ENCODE measurements at regions not wholly inside any gene's neighbourhood (a gene's known extent, or its start where the extent isn't known, plus 50 kb on each side); places are given as distances from the start of the nearest gene placed in this dataset.

DNA sequence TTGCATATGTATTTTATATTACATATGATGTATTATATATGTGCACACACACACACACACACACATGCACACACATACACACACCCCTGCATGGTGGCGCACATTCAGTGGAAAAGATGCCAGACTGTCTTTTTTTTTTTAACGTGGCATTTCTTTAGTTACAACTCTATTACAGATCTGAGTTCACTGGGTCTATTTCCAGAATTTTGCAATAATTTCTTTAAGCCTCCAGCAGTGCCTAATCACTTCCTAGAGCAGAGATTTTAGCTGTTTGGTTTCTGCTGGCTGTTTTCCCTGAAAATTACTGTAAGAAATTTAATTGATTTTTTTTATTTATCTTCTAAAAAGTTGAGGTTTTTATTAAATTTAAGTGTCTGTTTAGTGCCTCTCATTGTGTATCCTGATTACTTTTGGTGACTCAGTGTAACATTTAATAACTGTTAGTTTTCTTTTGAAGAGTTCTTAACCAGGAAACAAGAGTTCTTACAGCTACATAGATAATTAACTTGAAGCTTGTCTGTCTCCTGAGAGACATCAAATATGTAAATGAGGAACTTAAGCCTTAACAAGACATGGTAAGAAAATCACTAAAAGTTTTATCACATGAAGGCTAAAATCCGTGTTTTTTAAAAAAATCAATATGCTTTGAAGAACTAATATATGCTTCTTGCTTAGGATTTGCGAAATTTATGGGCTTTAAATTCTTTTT is 232.0 kb downstream of the MDFIC start:
- no peak overlapping the region for H3K27ac Mint-ChIP-seq
- ATAC-seq (no peak), DNase-seq (no peak)
- no peaks in the 10 kb centered on the region for H3K27me3 Mint-ChIP-seq
- TF ChIP-seq, protein P1, sequence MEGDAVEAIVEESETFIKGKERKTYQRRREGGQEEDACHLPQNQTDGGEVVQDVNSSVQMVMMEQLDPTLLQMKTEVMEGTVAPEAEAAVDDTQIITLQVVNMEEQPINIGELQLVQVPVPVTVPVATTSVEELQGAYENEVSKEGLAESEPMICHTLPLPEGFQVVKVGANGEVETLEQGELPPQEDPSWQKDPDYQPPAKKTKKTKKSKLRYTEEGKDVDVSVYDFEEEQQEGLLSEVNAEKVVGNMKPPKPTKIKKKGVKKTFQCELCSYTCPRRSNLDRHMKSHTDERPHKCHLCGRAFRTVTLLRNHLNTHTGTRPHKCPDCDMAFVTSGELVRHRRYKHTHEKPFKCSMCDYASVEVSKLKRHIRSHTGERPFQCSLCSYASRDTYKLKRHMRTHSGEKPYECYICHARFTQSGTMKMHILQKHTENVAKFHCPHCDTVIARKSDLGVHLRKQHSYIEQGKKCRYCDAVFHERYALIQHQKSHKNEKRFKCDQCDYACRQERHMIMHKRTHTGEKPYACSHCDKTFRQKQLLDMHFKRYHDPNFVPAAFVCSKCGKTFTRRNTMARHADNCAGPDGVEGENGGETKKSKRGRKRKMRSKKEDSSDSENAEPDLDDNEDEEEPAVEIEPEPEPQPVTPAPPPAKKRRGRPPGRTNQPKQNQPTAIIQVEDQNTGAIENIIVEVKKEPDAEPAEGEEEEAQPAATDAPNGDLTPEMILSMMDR (IDR thresholded peaks at IDR 0.05): no peak
- ChIA-PET CTCF (interaction anchor here (0.9 to 1.1 kb wide), 2 partner anchors 11 to 288 kb away, joined by 3 read pairs; no protein-coding TSS in a partner anchor), POLR2A (interaction anchor here (0.9 kb wide), 1 partner anchor 15 kb away, joined by 3 read pairs; no protein-coding TSS in a partner anchor)
- intact Hi-C loops (cut with micrococcal nuclease): no loop called here
- no peak overlapping the region for H3K4me3 Mint-ChIP-seq
- H3K9me3 Mint-ChIP-seq: no peaks in the 10 kb centered on the region
- no peaks in the 10 kb centered on the region for H3K36me3 Mint-ChIP-seq (ENCODE audit: low read depth)
- H3K4me1 Mint-ChIP-seq (ENCODE audit: low read depth): no peaks in the 10 kb centered on the region

DNA sequence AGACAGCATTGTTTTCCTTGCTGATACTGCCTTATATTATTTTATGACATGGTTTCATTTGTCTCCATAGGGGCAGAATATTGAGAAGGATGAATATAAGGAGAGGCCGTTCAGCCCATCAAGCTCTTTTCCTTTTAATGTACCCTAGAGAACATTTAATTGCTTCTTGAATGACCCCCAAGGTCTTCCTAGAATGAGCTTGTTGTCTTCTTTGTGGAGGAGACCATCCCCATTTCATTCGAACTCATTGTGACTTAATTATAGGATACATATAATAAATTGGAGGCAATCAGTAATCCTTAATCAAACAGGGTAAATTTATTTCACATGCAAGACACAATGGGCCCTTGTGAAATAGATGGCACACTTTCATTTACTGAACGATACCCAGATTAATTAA is 231.3 kb downstream of the MDFIC start:
- Mint-ChIP-seq H3K9me3 (no peaks in the 10 kb centered on the region), H3K36me3 (ENCODE audit: low read depth) (no peaks in the 10 kb centered on the region), H3K27me3 (no peaks in the 10 kb centered on the region), H3K27ac (no peak overlapping the region), H3K4me3 (no peak overlapping the region), H3K4me1 (ENCODE audit: low read depth) (no peaks in the 10 kb centered on the region)
- POLR2A ChIA-PET: no interaction called here
- no peak for ATAC-seq
- CTCF ChIA-PET: interaction anchor here (1.1 kb wide), 1 partner anchor 11 kb away, joined by 3 read pairs; no protein-coding TSS in a partner anchor
- intact Hi-C loops (cut with micrococcal nuclease): no loop called here
- TF ChIP-seq, protein P1 (IDR thresholded peaks at IDR 0.05): no peak
- no peak for DNase-seq

DNA sequence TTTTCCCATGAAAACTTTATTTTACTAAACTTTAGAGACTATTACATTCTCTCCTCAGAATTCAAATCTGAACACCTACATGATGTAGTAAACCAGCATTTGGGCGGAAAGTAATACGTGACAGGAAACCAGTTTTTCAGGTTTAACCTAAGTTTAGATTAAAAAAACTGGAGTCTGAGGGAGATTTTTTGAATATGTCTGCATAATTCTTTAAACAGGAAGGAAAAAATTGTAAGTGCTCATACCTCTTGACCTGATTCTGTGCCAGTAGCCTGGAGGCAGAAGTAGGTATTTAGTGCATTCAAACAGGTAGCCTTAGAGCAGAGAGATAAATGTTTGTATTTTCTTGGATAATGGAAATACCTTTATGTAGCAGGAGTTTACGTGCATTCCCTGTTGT is 224.3 kb downstream of the MDFIC start:
- POLR2A ChIA-PET: no interaction called here
- TF ChIP-seq, protein P1 (IDR thresholded peaks at IDR 0.05): no peak
- ATAC-seq: no peak
- intact Hi-C loops (cut with micrococcal nuclease): no loop called here
- Mint-ChIP-seq H3K36me3 (ENCODE audit: low read depth) (no peaks in the 10 kb centered on the region), H3K27ac (no peak overlapping the region), H3K27me3 (no peaks in the 10 kb centered on the region), H3K9me3 (no peaks in the 10 kb centered on the region), H3K4me3 (no peak overlapping the region), H3K4me1 (ENCODE audit: low read depth) (no peaks in the 10 kb centered on the region)
- CTCF ChIA-PET: no interaction called here
- DNase-seq: no peak

DNA sequence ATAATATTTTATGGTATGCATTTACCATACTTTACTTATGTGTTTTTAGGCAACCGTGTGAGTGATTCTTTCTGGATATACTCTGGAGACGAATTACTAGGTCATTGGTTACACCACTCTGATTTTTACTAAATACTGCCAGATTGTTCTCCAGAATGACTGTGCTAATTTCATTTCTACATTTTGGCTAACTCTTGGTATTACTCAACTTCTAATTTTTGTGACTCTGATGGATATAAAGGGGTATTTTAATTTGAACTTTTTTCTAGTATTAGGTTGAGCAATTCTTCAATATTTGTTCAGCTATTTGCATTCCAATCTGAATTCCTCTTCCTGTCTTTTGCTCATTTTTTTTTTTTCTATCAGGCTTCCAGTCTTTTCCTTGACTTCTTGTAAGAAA is 223.6 kb downstream of the MDFIC start:
- Mint-ChIP-seq H3K36me3 (ENCODE audit: low read depth) (no peaks in the 10 kb centered on the region), H3K27me3 (no peaks in the 10 kb centered on the region), H3K4me1 (ENCODE audit: low read depth) (no peaks in the 10 kb centered on the region), H3K4me3 (no peak overlapping the region), H3K9me3 (no peaks in the 10 kb centered on the region), H3K27ac (no peak overlapping the region)
- ATAC-seq: no peak
- no peak for DNase-seq
- CTCF ChIA-PET: no interaction called here
- intact Hi-C loops (cut with micrococcal nuclease): no loop called here
- POLR2A ChIA-PET: no interaction called here
- TF ChIP-seq, protein P1 (IDR thresholded peaks at IDR 0.05): no peak

DNA sequence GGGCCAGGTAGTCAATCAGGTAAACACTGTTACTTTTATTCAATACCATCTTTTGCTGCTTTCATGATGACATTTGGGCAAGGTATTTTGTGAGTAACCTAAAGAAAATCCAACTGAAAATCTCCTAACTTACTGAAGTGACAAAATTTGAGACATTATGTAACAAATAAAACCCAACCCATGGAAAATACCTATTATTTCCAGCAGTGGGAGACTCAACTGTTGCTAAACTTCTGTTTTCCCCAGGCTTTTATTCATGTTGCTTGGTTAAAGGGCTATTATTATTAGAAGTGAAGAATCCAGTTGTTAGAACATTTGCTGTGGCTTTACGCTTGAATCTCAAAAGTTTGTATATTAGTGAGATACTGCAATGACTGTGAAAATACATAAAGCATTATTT is 215.9 kb downstream of the MDFIC start:
- intact Hi-C loops (cut with micrococcal nuclease): no loop called here
- Mint-ChIP-seq H3K27ac (no peak overlapping the region), H3K9me3 (no peaks in the 10 kb centered on the region), H3K4me1 (ENCODE audit: low read depth) (peaks cover 10% of the 10 kb centered on the region), H3K36me3 (ENCODE audit: low read depth) (no peaks in the 10 kb centered on the region), H3K27me3 (no peaks in the 10 kb centered on the region), H3K4me3 (no peak overlapping the region)
- TF ChIP-seq, protein P1 (IDR thresholded peaks at IDR 0.05): no peak
- DNase-seq (no peak), ATAC-seq (no peak)
- POLR2A ChIA-PET: no interaction called here
- CTCF ChIA-PET: no interaction called here
